ENCODE measurements at regions not wholly inside any gene's neighbourhood (a gene's known extent, or its start where the extent isn't known, plus 50 kb on each side); places are given as distances from the start of the nearest gene placed in this dataset.

- no peak for TF ChIP-seq CTCF (IDR thresholded peaks at IDR 0.05)
- ATAC-seq: no peak
Observed at GRCh38 chr4:27881705-27882104, 1021.1 kb downstream of the STIM2 start.

GRCh38 chr4:27886120-27886519 lies 1025.5 kb downstream of the STIM2 start:
- intact Hi-C loops (cut with DNase I, micrococcal nuclease): no loop called here
- Histone ChIP-seq H3K36me3 (ENCODE audit: low read depth) (no peaks in the 10 kb centered on the region), H3K4me3 (no peak overlapping the region), H3K9me3 (no peaks in the 10 kb centered on the region), H3K4me1 (ENCODE audit: low read depth) (no peaks in the 10 kb centered on the region)
- ATAC-seq: no peak
- no peak for TF ChIP-seq CTCF (IDR thresholded peaks at IDR 0.05)
- no peak for DNase-seq

More at GRCh38 chr4:27881705-27882104, 1021.1 kb downstream of the STIM2 start:
- intact Hi-C loops (cut with DNase I, micrococcal nuclease): no loop called here
- DNase-seq: no peak
- H3K9me3 ChIP-seq: no peaks in the 10 kb centered on the region
- no peaks in the 10 kb centered on the region for H3K36me3 ChIP-seq (ENCODE audit: low read depth)
- H3K4me3 ChIP-seq: no peak overlapping the region
- H3K4me1 ChIP-seq (ENCODE audit: low read depth): no peaks in the 10 kb centered on the region

- Histone ChIP-seq H3K36me3 (ENCODE audit: low read depth) (no peaks in the 10 kb centered on the region), H3K4me1 (ENCODE audit: low read depth) (no peaks in the 10 kb centered on the region), H3K4me3 (no peak overlapping the region), H3K9me3 (no peaks in the 10 kb centered on the region)
- intact Hi-C loops (cut with DNase I, micrococcal nuclease): no loop called here
- no peak for ATAC-seq
- no peak for TF ChIP-seq CTCF (IDR thresholded peaks at IDR 0.05)
- DNase-seq: no peak
Observed at GRCh38 chr4:27887646-27888045, 1027.0 kb downstream of the STIM2 start.

GRCh38 chr4:27888505-27888904 lies 1027.9 kb downstream of the STIM2 start:
- intact Hi-C loops (cut with DNase I, micrococcal nuclease): no loop called here

GRCh38 chr4:27894951-27895350 lies 1034.3 kb downstream of the STIM2 start:
- intact Hi-C loops (cut with DNase I, micrococcal nuclease): no loop called here
- H3K9me3 ChIP-seq: no peaks in the 10 kb centered on the region
- ATAC-seq (no peak), DNase-seq (no peak)
- no peak for TF ChIP-seq CTCF (IDR thresholded peaks at IDR 0.05)
- H3K36me3 ChIP-seq (ENCODE audit: low read depth): no peaks in the 10 kb centered on the region
- H3K4me1 ChIP-seq (ENCODE audit: low read depth): no peaks in the 10 kb centered on the region
- H3K4me3 ChIP-seq: no peak overlapping the region

More at GRCh38 chr4:27888505-27888904, 1027.9 kb downstream of the STIM2 start:
- no peak for TF ChIP-seq CTCF (IDR thresholded peaks at IDR 0.05)
- Histone ChIP-seq H3K4me1 (ENCODE audit: low read depth) (no peaks in the 10 kb centered on the region), H3K36me3 (ENCODE audit: low read depth) (no peaks in the 10 kb centered on the region), H3K4me3 (no peak overlapping the region), H3K9me3 (no peaks in the 10 kb centered on the region)
- DNase-seq (no peak), ATAC-seq (no peak)

GRCh38 chr4:27908356-27908755 lies 1047.7 kb downstream of the STIM2 start:
- ATAC-seq: no peak
- Histone ChIP-seq H3K9me3 (no peaks in the 10 kb centered on the region), H3K4me3 (no peak overlapping the region), H3K4me1 (ENCODE audit: low read depth) (no peaks in the 10 kb centered on the region), H3K36me3 (ENCODE audit: low read depth) (no peaks in the 10 kb centered on the region)
- intact Hi-C loops (cut with DNase I, micrococcal nuclease): no loop called here
- no peak for TF ChIP-seq CTCF (IDR thresholded peaks at IDR 0.05)
- no peak for DNase-seq

All from mucosa of descending colon (tissue), 3 donors.